Spleen (tissue), 11 donors: ENCODE measurements at regions not wholly inside any gene's neighbourhood (a gene's known extent, or its start where the extent isn't known, plus 50 kb on each side); places are given as distances from the start of the nearest gene placed in this dataset.

ENCODE experiments used
- DNase-seq: peaks from one replicate; pipeline ENCODE4 v3.0.0-alpha.2; 2020
- H3K27ac ChIP-seq, 8 donors: fragments of 200-600 bp; sonication (generic) in 7 of 8; 1 replicate in 4 of 8; 2 replicates in 4 of 8; pipeline versions ENCODE4 v1.5.0 to v1.8.0; 2016 to 2021; ENCODE audit warnings: inconsistent platforms in 4 of 8, mild to moderate bottlenecking in 4 of 8, moderate library complexity in 1 of 8
- H3K27me3 ChIP-seq, 7 donors: fragments of 200-600 bp; sonication (generic) in 6 of 7; replicated peaks in 1 of 7; 1 replicate in 4 of 7; 2 replicates in 3 of 7; pipeline versions ENCODE4 v1.5.0 to v1.8.0; 2016 to 2021; ENCODE audit warnings: inconsistent platforms in 3 of 7, mild to moderate bottlenecking in 1 of 7
- H3K36me3 ChIP-seq, 6 donors: fragments of 200-600 bp; sonication (generic) in 5 of 6; 1 replicate in 4 of 6; 2 replicates in 2 of 6; pipeline versions ENCODE4 v1.5.0 to v1.8.0; 2016 to 2021; ENCODE audit warnings: inconsistent platforms in 2 of 6
- H3K4me1 ChIP-seq, 6 donors: fragments of 200-600 bp; sonication (generic) in 5 of 6; 1 replicate in 3 of 6; 2 replicates in 3 of 6; pipeline versions ENCODE4 v1.5.0 to v1.8.0; 2016 to 2021; ENCODE audit warnings: inconsistent platforms in 3 of 6
- H3K4me3 ChIP-seq, 8 donors: fragments of 200-600 bp; sonication (generic) in 7 of 8; 1 replicate in 4 of 8; 2 replicates in 4 of 8; pipeline versions ENCODE4 v1.5.0 to v1.8.0; 2016 to 2021; ENCODE audit warnings: inconsistent platforms in 4 of 8, mild to moderate bottlenecking in 4 of 8, moderate library complexity in 2 of 8
- H3K9me3 ChIP-seq, 8 donors: fragments of 200-600 bp; sonication (generic) in 7 of 8; 1 replicate in 4 of 8; 2 replicates in 4 of 8; pipeline versions ENCODE4 v1.5.0 to v1.8.0; 2016 to 2021; ENCODE audit warnings: inconsistent platforms in 4 of 8
- POLR2A ChIP-seq, 3 donors: fragments of 450-650 bp; IDR thresholded peaks; one replicate each; pipeline ENCODE4 v1.5.1; 2017; ENCODE audit warnings: antibody characterized with exemption in 3 of 3, mild to moderate bottlenecking in 1 of 3
- POLR2AphosphoS5 ChIP-seq, 3 donors: sonication (generic); formaldehyde crosslinking; IDR thresholded peaks; one replicate each; pipeline ENCODE4 v1.5.1; 2017; ENCODE audit warnings: antibody characterized with exemption in 3 of 3
- WGBS, 5 donors: extraction: QIAGEN DNeasy Blood & Tissue Kit in 3 of 5; methylation state at CpG; one replicate each; pipeline versions ENCODE4 v1.1.5 to v1.1.7; 2013 to 2018; 5-methylcytosine and 5-hydroxymethylcytosine counted together
- intact Hi-C: fragments of 100-400 bp; cut with DNase I; formaldehyde crosslinking; loops from one replicate; pipeline ENCODE4 v1.15.0; 2023; ENCODE audit warnings: low total_unique reads
- TF ChIP-seq, protein P1 (sequence below), 11 experiments: fragments of 200-600 bp in 7 of 11; fragments of 450-650 bp in 4 of 11; sonication (generic) in 4 of 11; IDR thresholded peaks in 8 of 11; conservative IDR thresholded peaks in 3 of 11; 1 replicate in 7 of 11; 2 replicates in 4 of 11; pipeline versions ENCODE4 v1.4.0 to v1.8.0; 2016 to 2021; ENCODE audit warnings: antibody characterized with exemption in 11 of 11, inconsistent platforms in 4 of 11, mild to moderate bottlenecking in 1 of 11
- donor health status: healthy with polysubstance abuse.
- donor health status: DM: no; HTN: no; CAD: no; lungs with moderate emphysema.
- donor health status: DM: no; HTN: no; CAD: no.
- donor health status: Bipolar disorder and iron deficiency.
- donor health status: healthy.
- donor health status: DM: no; HTN: no; CAD: no.
- donor health status: DM: yes; HTN: yes; CAD: no.

DNA sequence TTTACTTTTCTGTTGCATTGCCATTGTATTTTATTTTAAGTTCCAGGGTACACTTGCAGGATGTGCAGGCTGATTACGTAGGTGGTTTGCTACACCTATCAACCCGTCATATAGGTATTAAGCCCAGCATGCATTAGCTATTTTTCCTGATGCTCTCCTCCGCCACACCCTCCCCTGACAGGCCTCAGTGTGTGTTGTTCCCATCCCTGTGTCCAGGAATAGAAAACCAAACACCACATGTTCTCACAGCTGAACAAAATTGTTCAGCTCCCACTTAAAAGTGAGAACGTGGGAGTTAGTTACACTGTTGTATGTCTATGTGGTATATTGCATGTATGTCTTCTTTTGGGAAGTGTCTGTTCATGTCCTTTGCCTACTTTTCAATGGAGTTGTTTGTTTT, 1631.7 kb downstream of the DPP10 start:
- Histone ChIP-seq H3K27me3 (no peaks in the 10 kb centered on the region), H3K9me3 (peaks cover 0 to 32% (median 12%) of the 10 kb centered on the region in 8 donors), H3K36me3 (no peaks in the 10 kb centered on the region), H3K27ac (no peak overlapping the region), H3K4me3 (no peak overlapping the region), H3K4me1 (no peaks in the 10 kb centered on the region)
- TF ChIP-seq POLR2AphosphoS5 (IDR thresholded peaks at IDR 0.05) (no peak), POLR2A (IDR thresholded peaks at IDR 0.05) (no peak)
- TF ChIP-seq, protein P1, sequence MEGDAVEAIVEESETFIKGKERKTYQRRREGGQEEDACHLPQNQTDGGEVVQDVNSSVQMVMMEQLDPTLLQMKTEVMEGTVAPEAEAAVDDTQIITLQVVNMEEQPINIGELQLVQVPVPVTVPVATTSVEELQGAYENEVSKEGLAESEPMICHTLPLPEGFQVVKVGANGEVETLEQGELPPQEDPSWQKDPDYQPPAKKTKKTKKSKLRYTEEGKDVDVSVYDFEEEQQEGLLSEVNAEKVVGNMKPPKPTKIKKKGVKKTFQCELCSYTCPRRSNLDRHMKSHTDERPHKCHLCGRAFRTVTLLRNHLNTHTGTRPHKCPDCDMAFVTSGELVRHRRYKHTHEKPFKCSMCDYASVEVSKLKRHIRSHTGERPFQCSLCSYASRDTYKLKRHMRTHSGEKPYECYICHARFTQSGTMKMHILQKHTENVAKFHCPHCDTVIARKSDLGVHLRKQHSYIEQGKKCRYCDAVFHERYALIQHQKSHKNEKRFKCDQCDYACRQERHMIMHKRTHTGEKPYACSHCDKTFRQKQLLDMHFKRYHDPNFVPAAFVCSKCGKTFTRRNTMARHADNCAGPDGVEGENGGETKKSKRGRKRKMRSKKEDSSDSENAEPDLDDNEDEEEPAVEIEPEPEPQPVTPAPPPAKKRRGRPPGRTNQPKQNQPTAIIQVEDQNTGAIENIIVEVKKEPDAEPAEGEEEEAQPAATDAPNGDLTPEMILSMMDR (IDR thresholded peaks at IDR 0.05 in 8 of 11, conservative IDR thresholded peaks at IDR 0.05 in 3 of 11): no peak
- intact Hi-C loops: no loop called here
- 75 to 88% (median 82%) methylated on average over 4 of the region's 4 CpGs for WGBS, 5 donors
- no peak for DNase-seq

DNA sequence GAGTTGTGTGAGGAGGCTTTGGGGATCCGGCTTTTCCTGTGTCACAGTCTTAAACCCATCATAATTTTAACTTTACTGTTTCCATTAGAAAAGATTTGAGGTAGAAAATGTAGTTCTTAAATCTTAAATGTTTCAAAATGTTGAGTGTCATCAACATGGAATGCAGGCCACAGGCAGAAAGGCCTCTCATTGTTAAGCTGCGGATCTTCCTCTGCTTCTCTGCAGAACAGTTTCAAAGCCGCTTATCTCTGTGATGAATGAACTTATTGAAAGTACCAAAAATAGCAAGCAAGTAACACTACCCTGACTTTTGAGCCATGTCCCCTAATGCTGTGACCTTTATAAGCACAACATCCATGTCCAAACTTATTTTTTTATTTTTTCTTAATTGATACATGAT, 1645.8 kb downstream of the DPP10 start:
- no peak for DNase-seq
- TF ChIP-seq POLR2AphosphoS5 (IDR thresholded peaks at IDR 0.05) (no peak), POLR2A (IDR thresholded peaks at IDR 0.05) (no peak)
- TF ChIP-seq, protein P1 (IDR thresholded peaks at IDR 0.05 in 8 of 11, conservative IDR thresholded peaks at IDR 0.05 in 3 of 11): no peak
- intact Hi-C loops: no loop called here
- H3K4me3 ChIP-seq: no peak overlapping the region
- H3K36me3 ChIP-seq: no peaks in the 10 kb centered on the region
- peaks cover 0 to 21% (median 13%) of the 10 kb centered on the region in 8 donors for H3K9me3 ChIP-seq
- 52 to 69% (median 62%) methylated on average over 3 of the region's 3 CpGs for WGBS, 5 donors
- H3K4me1 ChIP-seq: no peaks in the 10 kb centered on the region
- no peaks in the 10 kb centered on the region for H3K27me3 ChIP-seq
- H3K27ac ChIP-seq: no peak overlapping the region

DNA sequence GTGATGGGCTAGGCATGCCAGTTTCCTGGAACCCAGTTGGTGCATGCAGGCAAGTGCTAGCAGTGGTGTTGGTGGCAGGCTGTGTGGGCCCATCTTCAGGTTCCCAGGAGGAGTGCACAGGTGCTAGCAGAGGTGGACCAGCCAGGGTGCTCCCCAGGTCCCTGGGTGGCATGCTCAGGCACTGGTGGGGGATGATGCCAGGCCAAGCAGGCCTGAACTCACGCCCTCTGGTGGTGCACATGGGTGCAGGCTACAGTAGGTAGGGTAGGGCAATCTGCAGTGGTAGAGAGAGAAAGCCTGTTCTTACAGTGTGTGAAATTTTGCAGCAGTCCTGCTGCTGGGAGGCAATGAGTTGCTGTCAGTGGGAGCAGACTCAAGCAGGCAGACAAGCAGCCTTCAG, 1651.8 kb downstream of the DPP10 start:
- Histone ChIP-seq H3K27ac (no peak overlapping the region), H3K4me3 (no peak overlapping the region), H3K27me3 (no peaks in the 10 kb centered on the region), H3K36me3 (no peaks in the 10 kb centered on the region), H3K9me3 (peaks cover 0 to 39% (median 16%) of the 10 kb centered on the region in 8 donors), H3K4me1 (no peaks in the 10 kb centered on the region)
- TF ChIP-seq POLR2A (IDR thresholded peaks at IDR 0.05): no peak
- no peak for TF ChIP-seq POLR2AphosphoS5 (IDR thresholded peaks at IDR 0.05)
- TF ChIP-seq, protein P1 (IDR thresholded peaks at IDR 0.05 in 8 of 11, conservative IDR thresholded peaks at IDR 0.05 in 3 of 11): no peak
- DNase-seq: no peak
- WGBS, 5 donors: 6 to 33% (median 19%) methylated on average over 1 of the region's 1 CpG
- intact Hi-C loops: no loop called here

DNA sequence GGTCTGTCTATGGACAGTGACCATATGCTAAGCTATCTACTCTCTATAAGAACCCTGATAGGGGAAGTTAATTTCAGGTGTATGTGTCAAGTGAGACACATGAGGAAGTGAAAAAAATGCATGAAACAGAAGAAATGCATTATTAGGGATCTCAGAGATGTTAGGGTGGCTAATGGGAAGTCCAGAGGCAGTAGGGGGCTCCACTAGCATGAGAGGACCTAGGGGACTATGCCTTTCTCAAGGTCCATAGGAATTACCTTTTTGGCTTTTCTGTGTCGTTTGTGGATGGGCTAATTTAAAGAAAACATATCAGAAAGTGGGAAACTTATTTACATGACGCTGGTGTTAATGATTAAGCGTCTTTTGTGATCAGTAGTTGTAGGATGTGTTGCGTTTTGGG, 1653.2 kb downstream of the DPP10 start:
- no peak for TF ChIP-seq POLR2AphosphoS5 (IDR thresholded peaks at IDR 0.05)
- TF ChIP-seq, protein P1 (IDR thresholded peaks at IDR 0.05 in 8 of 11, conservative IDR thresholded peaks at IDR 0.05 in 3 of 11): no peak
- TF ChIP-seq POLR2A (IDR thresholded peaks at IDR 0.05): no peak
- 72 to 84% (median 77%) methylated on average over 4 of the region's 4 CpGs for WGBS, 5 donors
- no peaks in the 10 kb centered on the region for H3K27me3 ChIP-seq
- H3K9me3 ChIP-seq: peaks cover 0 to 37% (median 9%) of the 10 kb centered on the region in 8 donors
- intact Hi-C loops: no loop called here
- no peaks in the 10 kb centered on the region for H3K36me3 ChIP-seq
- H3K4me1 ChIP-seq: no peaks in the 10 kb centered on the region
- no peak overlapping the region for H3K27ac ChIP-seq
- DNase-seq: no peak
- H3K4me3 ChIP-seq: no peak overlapping the region
